GM21360 (cell line): ENCODE measurements at regions not wholly inside any gene's neighbourhood (a gene's known extent, or its start where the extent isn't known, plus 50 kb on each side); places are given as distances from the start of the nearest gene placed in this dataset.
A peak's percentile ranks its signal among the peaks of the same experiment; 100 is the strongest.
"Not testable (repeated sequence)": the region's sequence is repeated elsewhere in the genome, so short reads cannot be mapped to it uniquely, and the experiment has no call there.

Experiments used
- ATAC-seq: cut with Tn5 transposase; IDR thresholded peaks from one replicate; pipeline ENCODE4 v1.9.1; 2021; ENCODE audit warnings: mild to moderate bottlenecking, moderate library complexity; ENCODE audit not compliant: unreplicated experiment

GRCh38 chr6:127406722-127407121 is 52.5 kb downstream of the KIAA0408 start:
- not testable (repeated sequence) for ATAC-seq

- no peak for ATAC-seq
Observed at GRCh38 chr6:127406122-127406521, 53.1 kb downstream of the KIAA0408 start.

GRCh38 chr6:127404594-127405178 is 54.5 kb downstream of the KIAA0408 start:
- no peak for ATAC-seq

GRCh38 chr6:127404133-127404532 is 55.1 kb downstream of the KIAA0408 start:
- peak; percentile 83 for ATAC-seq

GRCh38 chr6:127403636-127404035 is 55.6 kb downstream of the KIAA0408 start:
- ATAC-seq: peak; percentile 84

GRCh38 chr6:127402890-127403617 is 56.1 kb downstream of the KIAA0408 start:
- ATAC-seq: no peak

GRCh38 chr6:127397729-127398630 is 54.6 kb upstream of the ECHDC1 start:
- no peak for ATAC-seq

- ATAC-seq: not testable (repeated sequence)
Observed at GRCh38 chr6:127397171-127397597, 53.8 kb upstream of the ECHDC1 start.
